ENCODE measurements at regions not wholly inside any gene's neighbourhood (a gene's known extent, or its start where the extent isn't known, plus 50 kb on each side); places are given as distances from the start of the nearest gene placed in this dataset.

DNA sequence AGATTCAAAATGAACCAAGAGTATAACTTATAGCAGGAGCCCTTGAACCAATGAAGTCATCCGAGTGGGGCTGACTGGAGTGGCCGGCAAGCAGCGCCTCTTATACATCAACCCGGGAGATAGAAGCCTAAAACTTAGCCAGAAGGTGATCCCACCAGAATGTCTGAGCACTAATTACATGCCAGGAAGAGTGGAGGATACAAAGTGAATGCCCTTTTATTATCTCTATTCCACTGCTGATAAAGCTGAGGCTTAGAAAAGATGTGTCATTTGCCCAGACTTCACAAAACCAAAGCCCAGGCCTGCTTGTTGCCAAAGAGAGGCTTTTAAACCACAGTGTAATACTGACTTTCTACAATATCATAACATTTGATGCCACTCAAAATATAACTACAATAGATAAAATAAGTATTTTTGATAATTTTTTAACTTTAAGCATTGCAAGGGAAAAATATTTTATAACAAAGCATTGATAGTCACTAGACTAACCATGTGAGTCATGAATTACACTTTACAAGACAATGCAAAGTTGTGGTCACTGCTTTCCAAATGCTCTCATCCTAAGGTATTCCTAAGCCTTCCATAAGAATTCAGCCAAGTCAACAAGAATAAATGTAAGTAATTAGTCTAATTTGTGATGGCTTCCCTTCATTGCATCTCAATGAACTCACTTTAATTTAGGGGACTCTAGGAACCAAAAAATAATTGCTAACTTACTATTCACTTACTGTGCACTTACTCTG is 58.6 kb upstream of the ARID5B start:
- no peak for DNase-seq (ENCODE audit: low spot score)

DNA sequence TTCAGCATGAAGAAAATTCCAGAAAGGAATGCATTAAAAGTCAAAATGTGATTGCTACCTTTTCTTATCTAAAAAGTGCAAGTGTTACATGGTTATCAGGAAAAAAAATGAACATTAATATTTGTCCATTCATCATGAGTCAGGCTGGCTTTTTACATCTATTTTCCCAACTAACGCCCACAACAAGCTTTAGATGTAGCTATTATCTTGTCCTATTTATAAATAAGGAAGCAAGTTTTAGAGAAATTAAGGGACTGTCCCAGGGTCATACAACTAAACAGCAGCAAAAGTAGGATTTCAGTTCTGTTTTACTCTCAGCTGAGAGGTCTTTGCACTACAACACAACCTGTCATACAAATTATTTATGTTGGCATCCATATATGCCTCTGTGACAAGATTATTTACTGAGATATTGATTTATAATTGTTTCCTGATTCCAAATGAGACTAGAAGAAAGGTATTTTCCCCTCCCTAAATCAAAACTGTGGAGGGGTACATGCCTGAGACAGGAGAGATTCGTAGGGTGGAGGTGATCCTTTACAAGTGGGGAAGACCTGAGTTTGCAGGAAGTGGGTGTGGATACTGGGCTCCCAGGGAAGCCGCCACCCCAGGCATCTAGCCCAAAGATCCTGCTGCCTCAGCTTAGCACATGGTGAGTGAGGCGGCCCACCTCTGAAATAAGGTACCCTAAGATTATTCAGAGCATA is 57.2 kb upstream of the ARID5B start:
- no peak for DNase-seq (ENCODE audit: low spot score)

DNA sequence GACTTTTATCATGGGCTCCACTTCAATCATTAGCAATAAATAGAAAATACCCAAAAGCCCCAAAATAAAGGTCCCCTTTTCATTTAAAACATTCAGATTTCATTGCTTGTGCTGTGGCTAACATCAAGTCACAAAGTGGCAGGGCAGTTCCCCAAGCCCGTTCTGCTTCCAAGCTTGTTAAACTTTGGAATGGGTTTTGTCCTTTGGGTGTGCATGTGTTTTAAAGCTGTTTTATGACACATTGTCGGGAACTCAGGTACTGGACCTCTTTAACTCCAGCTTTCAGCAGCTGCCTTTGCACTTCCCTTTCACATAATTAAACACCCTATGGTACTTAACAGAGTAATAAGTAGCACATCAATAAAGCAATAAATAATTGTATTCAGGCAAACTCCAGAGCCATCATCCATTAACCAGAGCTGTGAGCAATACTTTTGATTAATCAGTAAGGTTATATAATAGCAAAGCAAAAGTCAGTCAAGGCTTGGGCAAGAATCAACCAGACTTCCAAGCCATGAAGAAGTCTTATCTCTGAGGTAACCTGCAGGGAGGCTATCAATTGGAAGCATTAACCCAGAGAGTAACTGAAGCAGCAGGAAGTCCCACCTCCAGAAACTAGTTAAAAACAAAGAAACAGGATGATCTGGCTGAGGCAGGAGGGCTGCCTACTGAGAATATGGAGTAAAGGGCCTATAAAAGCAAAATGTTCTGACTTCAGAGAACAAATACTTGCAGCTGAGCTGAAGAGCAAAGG is 56.1 kb upstream of the ARID5B start:
- no peak for DNase-seq (ENCODE audit: low spot score)

DNA sequence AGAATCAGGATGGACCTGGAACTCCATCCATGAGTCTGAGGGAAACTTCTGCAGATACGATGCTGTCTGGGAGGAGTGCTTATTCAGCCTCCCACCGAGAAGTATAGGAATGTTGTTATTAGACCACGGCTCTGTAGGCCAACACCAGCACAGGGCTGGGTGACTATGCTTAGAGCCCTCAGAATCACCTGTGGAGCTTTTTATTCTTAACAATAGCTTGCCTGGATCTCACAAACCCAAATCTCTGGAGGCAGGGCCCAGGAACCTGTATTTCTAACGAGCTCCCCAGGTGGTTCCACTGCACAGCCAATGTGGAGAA is 55.6 kb upstream of the ARID5B start:
- no peak for DNase-seq (ENCODE audit: low spot score)

DNA sequence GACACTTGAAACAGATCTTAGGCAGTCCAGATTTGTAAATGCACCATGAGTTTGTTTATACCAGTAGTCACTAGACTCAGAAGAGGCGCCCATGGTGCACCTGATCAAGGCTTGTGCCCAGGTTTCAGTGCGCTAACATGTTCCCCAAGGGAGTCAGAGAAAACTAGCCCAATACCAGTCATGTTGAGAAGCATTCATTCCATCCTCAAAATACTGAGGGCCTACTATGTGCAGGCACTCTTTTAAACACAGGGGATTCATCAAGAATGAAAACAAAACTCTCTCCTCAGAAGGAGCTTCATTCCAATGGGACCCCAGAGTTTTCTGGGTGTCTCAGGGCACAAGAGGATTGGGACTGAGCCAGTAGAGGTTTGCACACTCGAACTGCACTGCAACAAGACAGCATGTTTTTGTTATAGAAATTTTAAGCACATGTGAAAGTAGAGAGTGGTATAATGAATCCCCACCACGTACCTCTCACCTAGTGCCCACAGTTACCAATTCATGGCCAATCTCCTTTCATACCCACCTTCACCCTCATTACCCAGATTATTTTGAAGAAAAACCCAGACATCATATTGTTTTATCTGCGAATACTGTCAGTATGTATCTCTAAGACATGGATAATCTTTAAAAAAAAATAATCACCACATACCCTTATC is 55.0 kb upstream of the ARID5B start:
- no peak for DNase-seq (ENCODE audit: low spot score)

DNA sequence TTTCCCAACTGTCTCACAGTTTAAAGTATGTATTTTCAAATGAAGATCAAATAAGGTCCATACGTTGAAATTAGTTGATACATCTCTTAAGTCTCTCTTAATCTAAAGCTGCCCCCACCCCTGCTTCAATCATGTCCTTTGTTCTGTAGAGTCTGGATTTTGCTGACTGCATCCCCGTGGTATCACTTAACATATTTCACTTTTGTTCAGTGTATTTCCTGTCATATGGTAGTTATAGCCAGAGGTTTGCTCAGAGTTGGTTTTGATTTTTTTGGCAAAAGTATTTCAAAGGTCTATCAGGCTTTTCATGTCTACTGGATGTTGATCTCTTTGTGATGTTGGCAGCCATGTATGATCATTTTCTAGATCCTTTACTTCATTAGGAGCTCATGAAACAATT is 54.4 kb upstream of the ARID5B start:
- DNase-seq (ENCODE audit: low spot score) = no peak

DNA sequence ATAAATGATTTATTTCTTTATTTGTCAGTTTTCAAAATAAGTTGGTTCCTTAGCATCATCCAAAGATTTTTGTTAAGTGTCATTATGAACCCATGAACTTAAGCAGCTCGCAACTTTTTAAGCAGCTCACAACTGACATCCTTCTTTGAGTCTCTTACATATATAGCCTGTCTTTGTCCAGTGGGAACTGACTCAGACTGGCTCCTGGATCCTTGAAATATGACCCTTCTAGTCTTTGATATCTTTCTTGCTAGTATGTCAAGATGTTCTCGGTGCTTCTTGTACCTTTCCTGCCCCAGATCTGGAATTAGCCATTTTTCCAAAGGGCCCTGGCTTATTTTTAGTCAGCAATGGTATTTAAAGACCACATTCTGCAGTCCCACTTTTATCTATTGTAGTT is 53.9 kb upstream of the ARID5B start:
- DNase-seq (ENCODE audit: low spot score) = no peak

DNA sequence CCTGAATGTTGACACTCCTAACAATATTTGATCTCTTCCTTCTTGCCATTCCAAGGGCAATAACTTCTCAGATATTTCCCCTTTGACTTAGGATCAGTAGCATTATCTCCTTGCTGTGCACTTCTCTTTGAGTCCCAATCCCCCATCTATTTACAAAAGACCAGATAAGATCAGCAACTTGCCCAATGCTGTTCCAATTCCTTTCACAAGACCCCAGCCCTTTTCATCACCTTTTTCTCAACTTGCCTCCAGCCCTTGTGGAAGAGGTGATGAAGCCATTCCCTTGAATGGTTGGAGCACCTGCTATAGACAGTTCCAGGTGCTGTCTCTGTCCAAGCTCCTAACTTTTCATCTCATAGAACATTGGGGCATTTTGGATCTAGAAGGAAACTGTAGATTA is 51.1 kb upstream of the ARID5B start:
- no peak for DNase-seq (ENCODE audit: low spot score)

Data from NAMALWA (cell line).